ENCODE measurements at regions not wholly inside any gene's neighbourhood (a gene's known extent, or its start where the extent isn't known, plus 50 kb on each side); places are given as distances from the start of the nearest gene placed in this dataset.

GRCh38 chr5:19001054-19001453 lies 986.9 kb downstream of the CDH18 start:
- TF ChIP-seq CTCF (IDR thresholded peaks at IDR 0.05): no peak
- Mint-ChIP-seq H3K9me3 (peaks cover 4% of the 10 kb centered on the region), H3K4me1 (no peaks in the 10 kb centered on the region), H3K36me3 (ENCODE audit: low read depth) (no peaks in the 10 kb centered on the region), H3K4me3 (no peak overlapping the region), H3K27ac (no peak overlapping the region), H3K27me3 (no peaks in the 10 kb centered on the region)
- no peak for DNase-seq
- ChIA-PET POLR2A (no interaction called here), CTCF (no interaction called here)
- ATAC-seq (ENCODE audit: low read depth): no peak
- intact Hi-C loops (cut with micrococcal nuclease): no loop called here

GRCh38 chr5:19001539-19001938 lies 986.5 kb downstream of the CDH18 start:
- ATAC-seq (ENCODE audit: low read depth): no peak

GRCh38 chr5:19002111-19002510 lies 985.9 kb downstream of the CDH18 start:
- no peaks in the 10 kb centered on the region for H3K36me3 Mint-ChIP-seq (ENCODE audit: low read depth)
- no peak overlapping the region for H3K27ac Mint-ChIP-seq

More at GRCh38 chr5:19001539-19001938, 986.5 kb downstream of the CDH18 start:
- Mint-ChIP-seq H3K4me3 (no peak overlapping the region), H3K4me1 (no peaks in the 10 kb centered on the region), H3K9me3 (peaks cover 4% of the 10 kb centered on the region), H3K36me3 (ENCODE audit: low read depth) (no peaks in the 10 kb centered on the region), H3K27ac (no peak overlapping the region), H3K27me3 (no peaks in the 10 kb centered on the region)
- TF ChIP-seq CTCF (IDR thresholded peaks at IDR 0.05): no peak
- no peak for DNase-seq
- intact Hi-C loops (cut with micrococcal nuclease): no loop called here
- POLR2A ChIA-PET: no interaction called here
- CTCF ChIA-PET: no interaction called here

GRCh38 chr5:19018822-19019221 lies 969.2 kb downstream of the CDH18 start:
- no peaks in the 10 kb centered on the region for H3K9me3 Mint-ChIP-seq
- H3K4me1 Mint-ChIP-seq: no peaks in the 10 kb centered on the region
- H3K4me3 Mint-ChIP-seq: no peak overlapping the region
- ChIA-PET CTCF (no interaction called here), POLR2A (no interaction called here)
- H3K27me3 Mint-ChIP-seq: no peaks in the 10 kb centered on the region
- H3K27ac Mint-ChIP-seq: no peak overlapping the region
- no peaks in the 10 kb centered on the region for H3K36me3 Mint-ChIP-seq (ENCODE audit: low read depth)
- intact Hi-C loops (cut with micrococcal nuclease): no loop called here
- TF ChIP-seq CTCF (IDR thresholded peaks at IDR 0.05): no peak
- ATAC-seq (ENCODE audit: low read depth): no peak
- DNase-seq: no peak

More at GRCh38 chr5:19002111-19002510, 985.9 kb downstream of the CDH18 start:
- ChIA-PET POLR2A (no interaction called here), CTCF (interaction anchor here (0.7 kb wide), 1 partner anchor 12 kb away, joined by 3 read pairs; no protein-coding TSS in a partner anchor)
- no peaks in the 10 kb centered on the region for H3K27me3 Mint-ChIP-seq
- no peak overlapping the region for H3K4me3 Mint-ChIP-seq
- intact Hi-C loops (cut with micrococcal nuclease): no loop called here
- H3K4me1 Mint-ChIP-seq: no peaks in the 10 kb centered on the region
- TF ChIP-seq CTCF (IDR thresholded peaks at IDR 0.05): no peak
- ATAC-seq (ENCODE audit: low read depth) (no peak), DNase-seq (no peak)
- peaks cover 4% of the 10 kb centered on the region for H3K9me3 Mint-ChIP-seq

GRCh38 chr5:19031491-19031890 lies 956.5 kb downstream of the CDH18 start:
- CTCF ChIA-PET: no interaction called here
- Mint-ChIP-seq H3K36me3 (ENCODE audit: low read depth) (no peaks in the 10 kb centered on the region), H3K27ac (no peak overlapping the region), H3K4me3 (no peak overlapping the region), H3K27me3 (no peaks in the 10 kb centered on the region), H3K4me1 (no peaks in the 10 kb centered on the region), H3K9me3 (peaks cover 3% of the 10 kb centered on the region)
- POLR2A ChIA-PET: no interaction called here
- DNase-seq: no peak
- ATAC-seq (ENCODE audit: low read depth): no peak
- no peak for TF ChIP-seq CTCF (IDR thresholded peaks at IDR 0.05)
- intact Hi-C loops (cut with micrococcal nuclease): no loop called here

Measured in activated B cell treated with CpG ODN at 0.5 μM for 24 hours (primary cell).